ENCODE measurements at regions not wholly inside any gene's neighbourhood (a gene's known extent, or its start where the extent isn't known, plus 50 kb on each side); places are given as distances from the start of the nearest gene placed in this dataset.
"Not testable (repeated sequence)": the region's sequence is repeated elsewhere in the genome, so short reads cannot be mapped to it uniquely, and the experiment has no call there.

DNA sequence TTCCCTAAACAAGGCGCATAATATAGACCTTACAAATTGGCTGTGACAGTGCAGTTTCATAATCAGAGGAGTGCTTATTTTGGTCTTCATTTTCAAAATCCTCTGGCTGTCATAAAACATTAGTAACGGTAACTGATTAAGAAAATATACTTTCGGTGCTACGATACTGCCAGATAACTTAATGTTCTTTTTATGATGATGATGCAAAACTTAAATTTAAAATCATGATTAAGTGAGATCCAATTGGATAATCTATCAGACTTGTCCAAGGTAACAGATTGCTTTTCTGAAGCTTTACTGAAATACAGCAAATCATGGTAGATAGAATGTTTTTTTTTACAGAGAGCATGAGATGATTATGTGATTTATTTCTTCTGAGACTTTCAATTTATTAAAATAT lies 364.2 kb upstream of the CNTN3 start:
- DNase-seq = no peak

DNA sequence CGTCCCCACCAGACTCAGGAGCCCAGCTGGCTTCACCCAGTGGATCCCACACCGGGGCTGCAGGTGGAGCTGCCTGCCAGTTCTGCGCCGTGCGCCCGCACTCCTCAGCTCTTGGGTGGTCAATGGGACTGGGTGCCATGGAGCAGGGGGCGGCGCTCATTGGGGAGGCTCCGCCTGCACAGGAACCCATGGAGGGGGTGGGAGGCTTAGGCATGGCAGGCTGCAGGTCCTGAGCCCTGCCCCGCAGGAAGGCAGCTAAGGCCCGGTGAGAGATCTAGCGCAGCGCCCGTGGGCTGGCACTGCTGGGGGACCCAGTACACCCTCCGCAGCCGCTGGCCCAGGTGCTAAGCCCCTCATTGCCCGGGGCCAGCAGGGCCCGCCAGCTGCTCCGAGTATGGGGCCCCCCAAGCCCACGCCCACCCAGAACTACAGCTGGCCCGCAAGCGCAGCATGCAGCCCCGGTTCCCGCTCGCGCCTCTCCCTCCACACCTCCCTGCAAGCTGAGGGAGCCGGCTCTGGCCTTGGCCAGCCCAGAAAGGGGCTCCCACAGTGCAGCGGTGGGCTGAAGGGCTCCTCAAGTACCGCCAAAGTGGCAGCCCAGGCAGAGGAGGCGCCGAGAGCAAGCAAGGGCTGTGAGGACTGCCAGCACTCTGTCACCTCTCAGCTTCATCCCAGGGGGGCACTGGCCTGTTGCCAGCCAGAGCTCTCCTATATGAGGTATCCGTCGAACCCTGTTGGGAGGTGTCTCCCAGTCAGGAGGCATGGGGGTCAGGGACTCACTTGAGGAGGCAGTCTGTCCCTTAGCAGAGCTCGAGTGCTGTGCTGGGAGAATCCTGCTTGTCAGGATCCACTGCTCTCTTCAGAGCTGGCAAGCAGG lies 370.8 kb upstream of the CNTN3 start:
- DNase-seq = not testable (repeated sequence)

DNA sequence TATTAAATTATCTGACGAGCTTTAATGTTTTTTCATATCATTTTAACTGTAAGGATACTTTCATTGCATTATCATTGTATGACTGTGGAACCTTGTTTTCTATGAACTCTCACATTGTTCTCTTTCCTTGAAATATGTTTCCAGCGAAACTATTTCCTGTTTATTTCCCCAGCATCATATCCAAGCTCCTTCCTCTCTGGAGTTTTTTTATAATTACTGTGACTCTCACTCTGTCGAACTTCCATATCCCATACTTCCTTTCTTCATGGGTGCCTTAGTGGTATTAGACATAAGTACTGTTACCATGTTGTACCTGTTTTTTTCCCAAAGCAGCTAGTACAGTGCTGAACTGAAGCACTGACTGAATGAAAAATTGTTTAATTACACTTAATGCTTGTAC lies 373.6 kb upstream of the CNTN3 start:
- DNase-seq = no peak

DNA sequence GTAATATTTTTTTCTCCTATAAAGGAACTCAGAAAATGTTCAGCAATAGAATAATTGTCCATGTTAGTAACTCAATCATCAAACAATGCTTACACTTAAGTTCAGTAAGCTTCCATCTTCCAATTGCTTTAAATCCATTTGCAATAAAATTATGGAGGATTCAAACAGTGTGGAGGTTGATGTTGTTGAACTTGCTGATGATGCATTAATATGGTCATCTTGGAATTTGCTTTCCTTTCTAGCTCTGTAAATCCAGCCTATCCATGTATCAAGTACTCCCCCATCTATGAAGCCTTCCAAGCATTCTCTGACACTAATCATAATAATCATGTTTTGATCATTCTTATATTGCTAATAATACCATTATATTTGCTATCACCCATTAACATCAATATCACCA lies 378.4 kb upstream of the CNTN3 start:
- DNase-seq = no peak

DNA sequence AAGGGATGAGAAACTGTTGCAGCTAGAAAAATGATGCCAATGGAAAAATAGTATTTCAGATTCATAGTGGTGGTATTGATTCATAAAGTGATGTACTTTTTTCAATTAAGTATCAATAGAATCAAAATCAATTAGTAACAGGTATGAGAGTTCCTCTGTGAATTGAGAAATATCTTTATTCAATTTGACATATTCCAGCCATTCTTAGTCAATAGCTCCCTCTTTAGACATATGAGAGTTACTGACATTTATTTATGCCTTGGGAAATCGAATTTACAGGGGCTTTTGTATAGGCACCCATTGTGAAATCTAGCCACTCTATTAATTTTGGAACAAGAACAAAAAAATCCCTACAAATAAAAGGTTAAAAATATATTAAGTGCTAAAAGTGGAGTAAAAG lies 386.9 kb upstream of the CNTN3 start:
- DNase-seq = peak; percentile 1

DNA sequence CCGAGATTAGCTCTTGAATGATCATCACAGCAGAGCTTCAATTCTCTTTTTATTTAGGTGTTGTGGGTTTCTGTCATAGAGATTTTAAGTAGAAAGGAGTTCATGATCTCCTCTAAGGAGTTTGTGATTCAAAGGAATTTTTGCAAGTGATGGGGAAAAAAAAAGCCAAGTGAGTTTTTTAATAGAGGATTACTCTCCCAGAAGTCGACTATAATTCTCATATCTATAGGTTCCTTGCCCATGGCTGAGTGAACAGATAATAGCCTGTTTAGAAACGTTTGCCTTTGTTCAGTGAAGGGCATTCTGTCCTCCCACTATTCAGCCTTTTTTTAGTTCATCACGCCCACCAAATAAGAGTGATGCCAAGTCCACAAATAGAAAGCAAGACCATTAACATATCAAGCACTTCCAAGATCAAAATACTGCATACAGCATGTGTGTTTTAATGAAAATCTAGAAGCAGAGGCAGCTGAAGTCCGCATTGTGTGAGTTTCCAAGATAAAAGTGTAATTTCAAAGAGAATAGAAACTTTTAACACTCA lies 398.4 kb upstream of the CNTN3 start:
- no peak for DNase-seq

DNA sequence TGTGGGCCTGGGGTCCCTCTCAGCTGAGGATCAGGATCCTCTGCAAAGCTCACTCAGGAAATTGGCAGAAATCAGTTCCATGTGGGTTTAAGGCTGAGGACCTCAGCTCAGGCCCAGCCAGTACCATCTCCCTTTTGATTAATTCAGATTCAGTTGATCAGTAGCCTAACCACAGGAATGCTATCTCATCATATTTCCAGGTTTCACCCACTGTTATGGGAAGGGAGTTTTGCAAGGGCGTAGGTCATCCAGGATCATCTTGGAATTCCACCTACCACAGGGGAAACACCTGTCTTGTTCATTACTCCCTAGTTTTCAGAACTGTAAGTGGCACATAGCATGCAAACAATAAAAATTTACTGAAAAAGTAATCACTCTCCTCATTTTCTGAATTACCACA lies 399.5 kb upstream of the CNTN3 start:
- no peak for DNase-seq

DNA sequence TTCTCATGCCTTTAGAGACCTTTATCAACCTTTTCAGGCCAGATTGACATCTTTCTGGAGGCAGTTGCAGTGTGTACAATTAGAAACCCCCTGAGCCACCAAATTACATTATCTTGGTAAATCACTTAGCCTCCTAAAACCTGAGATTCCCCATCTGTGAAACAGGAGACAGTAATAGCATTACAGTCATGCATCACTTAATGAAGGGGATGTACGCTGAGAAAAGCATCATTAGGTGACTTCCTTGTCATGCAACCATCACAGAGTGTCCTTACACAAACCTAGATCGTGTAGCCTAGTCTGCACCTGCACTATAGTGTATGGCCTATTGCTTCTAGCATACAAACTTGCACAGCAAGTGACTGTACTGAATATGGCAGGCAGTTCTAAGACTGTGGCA lies 400.8 kb upstream of the CNTN3 start:
- no peak for DNase-seq

DNA sequence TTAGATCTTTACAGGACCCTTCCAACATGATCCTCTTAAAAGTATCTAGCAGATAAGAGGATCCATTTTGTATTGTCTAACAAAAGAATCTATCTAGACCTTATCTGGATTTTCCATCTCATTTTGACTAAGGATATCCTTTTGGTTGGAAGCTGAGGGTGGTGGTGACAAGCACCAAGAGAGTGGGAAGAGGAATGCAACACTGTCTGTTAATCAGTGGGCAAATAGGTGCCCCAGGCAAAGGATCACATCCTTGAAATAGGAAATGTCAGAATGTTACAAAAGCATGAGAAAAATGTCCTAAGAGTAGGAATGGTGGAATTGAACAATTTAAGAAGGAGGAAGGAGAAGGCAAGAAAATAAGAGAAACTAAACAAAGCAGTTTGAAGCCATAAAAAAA lies 420.7 kb upstream of the CNTN3 start:
- DNase-seq = no peak

DNA sequence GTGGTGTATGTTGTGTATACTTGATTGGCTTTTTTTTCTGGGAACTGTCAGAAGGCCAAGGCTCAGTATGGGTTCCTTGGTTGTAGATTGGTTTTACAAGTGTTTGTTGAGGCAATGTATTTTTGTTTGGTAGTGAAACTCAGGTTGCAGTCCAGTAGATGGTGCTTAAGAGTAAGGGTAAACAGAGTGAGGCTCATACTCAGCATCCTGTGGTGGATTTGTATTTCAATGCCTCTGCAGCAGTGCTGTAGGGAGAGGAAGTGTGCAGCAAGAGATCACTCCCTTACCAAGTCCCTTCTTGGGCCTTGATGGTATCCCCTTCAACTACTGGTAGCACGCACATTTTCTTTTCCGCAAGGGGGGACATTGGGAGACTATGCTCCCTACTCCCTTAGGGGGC lies 428.5 kb upstream of the CNTN3 start:
- DNase-seq = no peak

DNA sequence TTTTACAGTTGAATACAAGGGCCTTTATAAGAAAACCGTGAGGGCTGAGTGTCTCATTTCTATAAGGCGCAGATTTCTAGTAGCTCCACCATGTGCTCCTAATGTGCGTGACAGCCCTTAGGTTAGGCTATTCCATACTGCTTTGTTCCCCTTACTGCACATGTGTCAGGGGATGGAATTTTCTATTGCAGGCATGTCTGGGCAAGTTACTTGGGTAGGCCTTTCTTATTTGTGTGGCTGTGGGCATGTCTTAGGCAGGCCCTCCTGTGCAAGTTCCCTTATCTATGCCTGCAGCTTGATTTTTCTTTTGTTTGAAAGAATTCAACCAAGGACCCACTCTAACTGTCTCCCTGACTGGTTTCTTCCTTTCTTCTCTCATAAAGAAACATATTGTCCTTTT lies 434.2 kb upstream of the CNTN3 start:
- DNase-seq = no peak

DNA sequence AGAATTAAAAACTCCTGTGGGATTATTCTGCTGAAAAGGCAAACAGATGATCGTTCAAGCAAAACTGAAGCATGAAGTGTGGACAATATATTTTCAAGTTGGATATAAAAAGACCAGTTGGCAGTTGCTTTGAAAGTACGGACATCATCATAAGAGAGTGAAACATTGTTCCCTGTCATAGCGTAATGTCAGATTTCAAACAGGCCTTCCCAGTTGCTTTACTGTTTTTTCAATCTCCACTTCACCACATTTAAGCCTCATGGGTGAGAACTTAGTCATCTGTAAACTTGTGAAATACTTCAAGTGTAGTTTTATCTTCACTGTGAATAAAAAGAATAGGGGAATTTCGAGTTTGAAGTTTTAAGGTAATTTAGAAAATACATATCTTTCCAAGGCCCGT lies 435.1 kb upstream of the CNTN3 start:
- no peak for DNase-seq

DNA sequence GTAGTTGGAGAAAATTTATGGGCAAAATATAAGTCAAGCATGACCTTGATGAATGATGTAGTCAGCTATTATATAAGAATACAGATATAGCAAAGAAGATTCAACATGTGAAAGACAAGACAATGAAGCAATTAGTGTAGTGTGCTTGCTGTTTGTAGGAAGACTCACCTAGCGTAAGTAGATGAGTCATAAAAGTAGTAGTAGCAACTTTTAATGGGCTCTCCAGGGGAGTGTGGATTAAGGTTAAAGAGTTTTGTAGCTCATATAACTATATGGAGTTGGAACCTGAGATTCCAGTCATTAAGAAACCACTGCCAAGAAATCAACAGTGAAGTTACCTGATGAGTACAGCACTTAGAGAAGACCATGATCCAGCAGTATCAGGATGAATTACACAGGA lies 444.7 kb upstream of the CNTN3 start:
- no peak for DNase-seq

DNA sequence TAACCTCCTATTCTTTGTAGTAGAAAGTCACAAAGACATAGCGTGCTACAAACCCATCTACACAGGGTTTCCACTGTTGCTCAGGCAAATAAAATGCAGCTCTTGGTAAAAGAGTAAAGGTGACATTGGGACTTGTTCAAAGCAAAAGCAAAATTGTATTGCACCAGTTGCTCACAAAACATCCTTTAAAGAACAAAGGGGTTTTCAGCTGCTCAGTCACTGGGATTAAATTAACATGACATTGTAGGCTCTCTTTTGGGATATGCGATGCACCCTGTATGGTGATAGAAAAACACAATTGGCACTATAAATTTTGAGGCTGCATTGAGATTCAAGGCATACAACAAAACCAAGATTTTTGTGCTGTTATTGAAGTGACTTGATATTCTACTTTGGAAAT lies 447.3 kb upstream of the CNTN3 start:
- no peak for DNase-seq

DNA sequence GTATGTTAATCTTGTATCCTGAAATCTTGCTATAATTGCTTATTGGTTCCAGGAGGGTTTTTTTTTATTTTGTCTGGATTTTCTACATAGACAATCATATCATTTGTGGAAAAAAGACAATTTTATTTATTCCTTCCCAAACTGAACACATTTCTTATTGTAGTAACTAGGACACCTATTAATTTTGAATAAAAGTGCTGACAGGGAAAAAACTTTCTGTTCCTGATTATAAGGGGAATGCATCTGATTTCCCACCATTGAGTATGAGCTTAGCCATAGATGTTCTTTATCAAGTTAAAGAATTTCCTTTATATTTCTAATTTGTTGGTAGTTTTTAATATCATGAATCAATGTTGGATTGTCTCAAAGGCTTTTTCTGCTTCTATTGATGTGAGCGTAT lies 460.7 kb upstream of the CNTN3 start:
- DNase-seq = no peak

DNA sequence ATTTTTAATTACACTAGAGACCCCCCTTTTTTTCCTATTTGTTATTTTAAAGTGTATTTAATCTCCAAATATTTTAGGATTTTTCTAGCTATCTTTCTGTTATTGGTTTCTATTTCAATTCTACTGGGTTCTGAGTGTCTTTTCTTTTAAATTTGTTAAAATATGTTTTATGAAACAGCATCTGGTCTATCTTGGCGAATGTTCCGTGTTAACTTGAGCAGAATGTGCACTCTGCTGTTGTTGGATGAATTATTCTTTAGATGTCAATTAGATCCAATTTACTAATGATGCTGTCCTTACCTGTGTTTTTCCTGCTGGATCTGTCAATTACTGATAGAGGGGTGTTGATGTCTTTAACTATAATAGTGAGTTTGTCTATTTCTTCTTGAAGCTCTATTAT lies 462.0 kb upstream of the CNTN3 start:
- no peak for DNase-seq

DNA sequence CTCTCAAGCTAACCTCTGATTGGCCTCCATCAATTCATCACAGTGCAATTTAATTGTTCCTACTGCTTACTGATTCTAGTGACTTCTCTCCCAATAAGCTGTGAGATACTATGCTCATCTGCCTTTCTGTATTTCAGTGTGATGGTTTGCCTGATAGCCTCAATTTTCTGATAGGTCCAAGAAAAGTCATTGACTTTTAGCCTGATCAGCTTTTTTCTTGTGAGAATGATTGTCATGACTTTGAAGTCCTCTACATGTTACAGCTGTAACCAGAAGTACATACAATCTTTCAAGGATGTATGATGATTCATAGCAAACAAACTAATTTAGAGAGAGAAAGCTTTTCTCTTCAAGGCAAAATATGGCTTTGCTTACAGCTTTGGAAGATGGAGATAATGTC lies 463.8 kb upstream of the CNTN3 start:
- DNase-seq = no peak

DNA sequence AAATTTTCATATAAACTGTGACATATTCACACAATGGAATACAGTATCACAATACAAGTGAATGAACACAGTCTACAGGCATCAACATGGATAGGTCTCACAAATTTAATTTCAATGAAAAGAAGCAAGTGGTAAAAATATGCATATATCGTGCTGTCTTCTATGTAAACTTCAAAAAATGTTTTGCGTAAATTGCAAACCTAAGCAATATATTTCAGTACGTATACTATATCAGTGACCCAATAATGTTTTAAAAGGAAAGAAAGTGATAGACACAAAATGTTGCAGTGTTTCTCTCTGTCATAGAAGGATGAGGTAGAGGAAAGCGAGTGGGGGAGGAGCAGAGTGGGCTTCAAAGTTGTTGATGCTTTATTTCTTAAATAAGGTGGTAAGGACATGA lies 468.4 kb upstream of the CNTN3 start:
- no peak for DNase-seq

DNA sequence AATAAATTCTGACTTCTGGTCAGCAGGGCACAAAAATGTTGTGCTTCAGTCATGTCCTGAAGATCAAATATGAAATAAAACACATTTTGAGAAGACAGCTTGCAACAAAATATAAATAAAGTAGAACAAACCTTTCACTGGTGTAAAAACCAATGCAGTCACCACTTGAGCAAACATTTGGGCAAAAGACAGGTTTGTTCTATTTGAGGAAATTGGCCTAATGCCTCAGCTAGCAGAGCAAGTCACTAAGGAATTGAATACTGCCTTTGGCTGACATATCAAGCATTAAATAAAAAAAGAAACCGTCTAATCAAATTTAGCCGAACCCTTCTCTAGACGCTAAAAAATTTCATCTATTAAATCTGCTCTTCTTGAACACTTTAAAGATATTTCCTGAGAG lies 475.4 kb upstream of the CNTN3 start:
- no peak for DNase-seq

DNA sequence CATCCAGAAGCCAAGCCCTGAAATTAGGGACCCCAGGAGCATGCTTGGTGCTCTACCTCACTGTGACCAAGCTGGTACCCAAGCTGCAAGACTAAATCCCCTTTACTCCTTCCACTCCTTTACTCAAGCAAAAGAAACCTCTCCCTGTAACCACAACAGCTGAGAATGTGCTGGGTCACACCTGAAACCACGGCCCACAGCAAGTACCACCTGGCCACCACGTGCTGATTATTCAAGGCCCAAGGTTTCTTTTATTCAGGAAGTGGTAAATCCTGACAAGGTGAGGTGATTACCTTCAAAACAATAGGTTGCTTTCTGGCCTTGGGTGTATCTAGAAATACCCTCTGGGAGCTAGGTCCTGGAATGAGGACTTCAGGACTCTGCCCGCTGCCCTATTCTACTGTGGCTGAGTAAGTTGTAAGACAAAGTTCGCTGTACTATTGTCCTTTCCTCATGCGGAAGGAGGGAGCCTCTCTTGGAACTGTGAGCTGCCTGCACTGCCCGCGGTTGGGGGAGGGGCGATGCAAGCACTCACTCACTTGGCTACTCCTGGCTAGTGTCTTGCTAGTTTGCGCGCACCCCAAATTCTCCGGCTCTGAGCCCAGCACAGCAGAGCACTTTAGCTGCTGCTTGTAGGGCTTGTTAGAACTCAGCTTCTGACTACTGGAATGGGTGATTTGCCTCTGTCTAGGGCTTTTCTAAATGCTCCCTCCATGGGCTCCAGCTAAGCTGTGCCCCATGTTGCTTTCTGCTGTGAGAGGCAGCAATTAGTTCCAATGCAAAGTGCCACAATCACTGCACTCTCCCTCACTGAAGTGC lies 487.1 kb upstream of the CNTN3 start:
- no peak for DNase-seq

DNA sequence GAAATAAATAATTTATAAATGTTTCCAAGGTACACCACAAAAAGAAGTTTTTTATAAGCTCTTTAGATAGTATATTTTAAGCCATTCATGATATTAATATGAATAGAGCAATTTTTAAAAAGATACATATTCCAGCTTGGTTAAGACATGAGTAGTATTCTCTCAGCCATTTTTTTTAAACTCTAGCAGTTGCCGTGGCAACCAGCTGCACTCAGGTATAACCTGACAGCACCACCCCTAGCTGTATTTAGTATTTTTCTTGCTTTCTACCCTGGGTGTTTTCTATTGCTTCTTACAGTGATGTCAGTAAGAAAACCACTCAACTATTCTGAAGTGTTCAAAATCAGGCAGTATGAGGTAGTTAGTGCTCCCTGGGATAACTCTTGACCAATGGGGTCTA lies 496.3 kb upstream of the CNTN3 start:
- no peak for DNase-seq

DNA sequence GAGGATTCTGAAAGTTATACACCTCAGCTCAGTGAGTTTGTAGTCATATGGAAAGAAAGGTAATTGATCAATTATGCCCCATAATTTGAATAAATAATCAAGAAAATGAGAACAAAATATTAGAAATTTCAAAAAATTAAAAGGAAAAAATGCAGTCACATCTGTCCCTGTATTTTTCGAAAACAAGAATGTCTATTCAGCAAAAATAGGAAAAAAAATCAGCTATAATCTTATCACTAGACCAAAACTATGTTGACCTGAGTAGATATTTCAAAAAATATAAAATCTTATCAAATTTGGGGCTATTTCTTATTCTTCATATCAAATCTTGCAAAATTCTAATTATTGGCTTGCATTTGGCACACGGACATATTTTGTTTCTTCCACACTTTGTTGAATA lies 501.2 kb upstream of the CNTN3 start:
- DNase-seq = no peak

DNA sequence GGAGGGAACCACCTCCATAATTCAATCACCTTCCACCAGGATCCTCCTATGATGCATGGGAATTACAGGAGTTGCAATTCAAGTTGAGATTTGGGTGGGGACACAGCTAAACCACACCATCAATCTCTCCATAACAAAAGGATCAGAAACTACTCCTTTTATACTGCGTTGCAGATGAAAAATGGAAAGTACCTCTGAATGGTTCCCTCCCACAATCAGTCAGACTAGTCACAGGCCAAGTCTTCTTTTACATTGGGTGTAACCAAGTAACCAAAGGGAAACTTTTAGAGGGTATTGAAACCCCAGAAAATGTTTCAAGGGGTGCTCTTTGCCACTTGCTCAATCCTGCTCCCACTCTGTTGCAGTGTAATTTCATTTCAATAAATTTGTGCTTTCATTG lies 504.3 kb upstream of the CNTN3 start:
- no peak for DNase-seq

DNA sequence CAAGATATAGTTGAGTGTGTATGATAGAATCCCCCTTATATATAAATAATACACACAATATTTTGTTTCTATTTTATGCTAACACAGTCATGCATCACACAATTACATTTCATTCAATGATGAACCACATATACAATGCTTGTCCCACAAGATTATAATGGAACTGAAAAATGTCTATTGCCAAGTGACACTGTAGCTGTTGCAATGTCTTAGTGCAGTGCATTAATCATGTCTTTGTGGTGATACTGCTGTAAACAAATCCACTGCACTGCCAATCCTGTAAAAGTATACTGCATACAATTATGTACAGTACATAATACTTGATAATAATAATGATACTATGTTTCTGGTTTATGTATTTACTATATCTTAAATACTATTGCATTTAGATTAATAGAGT lies 512.1 kb upstream of the CNTN3 start:
- no peak for DNase-seq
